GM12878 (cell line): ENCODE measurements at regions not wholly inside any gene's neighbourhood (a gene's known extent, or its start where the extent isn't known, plus 50 kb on each side); places are given as distances from the start of the nearest gene placed in this dataset.

Experiments
- ATAC-seq: fragments of 200-7000 bp; cut with Tn5 transposase; 3 replicates; pipeline ENCODE4 v1.9.1; 2020; ENCODE audit warnings: mild to moderate bottlenecking, moderate library complexity
- BruUV-seq: library from RNA; stranded (reverse); fragments of 400-500 nt; replicated peaks from 2 replicates; lab custom pipeline; 2021; lab: Mats Ljungman, UMichigan
- CTCF ChIA-PET: fragments of 300-600 bp; sonication (Branson Sonifier 250); formaldehyde crosslinking; extraction: SDS; loops from one replicate; lab custom pipeline; 2021; ENCODE audit warnings: inconsistent platforms; lab: Yijun Ruan, JAX
- POLR2A ChIA-PET: fragments of 350-600 bp; formaldehyde crosslinking; extraction: SDS; loops from one replicate; lab custom pipeline; 2021; ENCODE audit warnings: inconsistent platforms; lab: Charles Lee
- RAD21 ChIA-PET: fragments of 300-600 bp; sonication (Branson Sonifier 250); formaldehyde crosslinking; loops from one replicate; lab custom pipeline; 2023; ENCODE audit warnings: antibody characterized with exemption; ENCODE audit not compliant: unreplicated experiment; lab: Charles Lee
- SMC1A ChIA-PET: fragments of 300-600 bp; sonication (Branson Sonifier 250); formaldehyde crosslinking; loops from one replicate; lab custom pipeline; 2023; ENCODE audit not compliant: unreplicated experiment, uncharacterized antibody; lab: Charles Lee
- DNase-seq: peaks from one replicate; pipeline ENCODE4 v3.0.0-alpha.2; 2011; ENCODE audit warnings: low read depth, low spot score
- FAIRE-seq: peaks from 3 replicates; lab custom pipeline; 2011; peaks lifted over from hg19 to GRCh38; lab: Jason Lieb, UNC
- H2AFZ ChIP-seq: 2 replicates; pipeline ENCODE4 v1.6.0; 2011; ENCODE audit warnings: low read depth, low read length, control low read depth; ENCODE audit not compliant: control insufficient read depth
- H3K27ac ChIP-seq: 2 replicates; pipeline ENCODE4 v1.5.1; 2011; ENCODE audit warnings: control low read depth; ENCODE audit not compliant: control insufficient read depth, insufficient read depth
- H3K27me3 ChIP-seq, 2 experiments: replicated peaks in 1 of 2; 2 replicates each; pipeline versions ENCODE4 v1.6.0 to v1.6.1; 2011; ENCODE audit warnings: low read length in 1 of 2; ENCODE audit not compliant: control insufficient read depth in 2 of 2, insufficient read depth in 2 of 2
- H3K36me3 ChIP-seq, 2 experiments: 2 replicates each; pipeline ENCODE4 v1.5.1; 2011; ENCODE audit warnings: low read length in 1 of 2; ENCODE audit not compliant: control insufficient read depth in 2 of 2, insufficient read depth in 2 of 2
- H3K4me1 ChIP-seq: 2 replicates; pipeline ENCODE4 v1.6.1; 2011; ENCODE audit warnings: mild to moderate bottlenecking, low read length, moderate library complexity, mixed read lengths; ENCODE audit not compliant: control insufficient read depth, insufficient read depth
- H3K4me2 ChIP-seq: 2 replicates; pipeline ENCODE4 v1.6.0; 2011; ENCODE audit warnings: control low read depth; ENCODE audit not compliant: control insufficient read depth, insufficient read depth
- H3K4me3 ChIP-seq: fragments of 200-600 bp; sonication (generic); 2 replicates; pipeline ENCODE4 v1.5.1; 2016
- H3K79me2 ChIP-seq: 2 replicates; pipeline ENCODE4 v1.6.0; 2011; ENCODE audit warnings: low read length; ENCODE audit not compliant: control insufficient read depth, insufficient read depth
- H3K9ac ChIP-seq: 2 replicates; pipeline ENCODE4 v1.8.0; 2011; ENCODE audit warnings: low read length, control low read depth, mixed read lengths; ENCODE audit not compliant: control insufficient read depth, insufficient read depth
- H3K9me3 ChIP-seq: replicated peaks from 3 replicates; pipeline ENCODE4 v1.5.1; 2011; ENCODE audit warnings: mild to moderate bottlenecking, low read length; ENCODE audit not compliant: control insufficient read depth, insufficient read depth
- H4K20me1 ChIP-seq: 2 replicates; pipeline ENCODE4 v1.6.0; 2011; ENCODE audit not compliant: control insufficient read depth, insufficient read depth
- ATF7 ChIP-seq: fragments of 450-650 bp; IDR thresholded peaks from 2 replicates; pipeline ENCODE4 v1.6.1; 2016; ENCODE audit warnings: low read depth, mild to moderate bottlenecking
- EED ChIP-seq: sonication (generic); IDR thresholded peaks from 2 replicates; pipeline ENCODE4 v1.6.1; 2016; ENCODE audit warnings: antibody characterized with exemption, low read depth
- HSF1 ChIP-seq: fragments of 150-350 bp; IDR thresholded peaks from 2 replicates; pipeline ENCODE4 v1.6.1; 2014; ENCODE audit warnings: mild to moderate bottlenecking, low read depth, low read length
- NR2C1 ChIP-seq: fragments of 450-650 bp; IDR thresholded peaks from 2 replicates; pipeline ENCODE4 v1.6.1; 2017; ENCODE audit warnings: antibody characterized with exemption, mild to moderate bottlenecking, moderate library complexity
- RELB ChIP-seq: fragments of 450-650 bp; IDR thresholded peaks from 2 replicates; pipeline ENCODE4 v1.6.1; 2017; ENCODE audit warnings: low read depth, mild to moderate bottlenecking, moderate library complexity
- SP1 ChIP-seq: IDR thresholded peaks from one replicate; pipeline ENCODE4 v1.6.1; 2011; ENCODE audit warnings: low read depth, low read length
- SRF ChIP-seq, 2 experiments: IDR thresholded peaks; 2 replicates each; pipeline ENCODE4 v1.6.1; 2011; ENCODE audit warnings: low read depth in 2 of 2, low read length in 2 of 2, mild to moderate bottlenecking in 1 of 2, moderate library complexity in 1 of 2
- STAT1 ChIP-seq: fragments of 450-650 bp; conservative IDR thresholded peaks from 2 replicates; pipeline ENCODE4 v1.6.1; 2014; ENCODE audit warnings: antibody characterized with exemption, mild to moderate bottlenecking
- TARDBP ChIP-seq: IDR thresholded peaks from 2 replicates; pipeline ENCODE4 v1.6.1; 2016; ENCODE audit warnings: borderline replicate concordance
- WRNIP1 ChIP-seq: IDR thresholded peaks from 2 replicates; pipeline ENCODE4 v1.6.1; 2011; ENCODE audit warnings: low read depth, low read length, improper control_type of control experiment, borderline replicate concordance
- WGBS: methylation state at CpG from one replicate; pipeline ENCODE4 v1.1.6; 2016; ENCODE audit warnings: low lambda C conversion rate; ENCODE audit not compliant: insufficient replicate concordance, insufficient coverage; ENCODE audit errors: missing lambda C conversion rate; 5-methylcytosine and 5-hydroxymethylcytosine counted together
- in situ Hi-C: fragments of 300-500 bp; cut with MboI; formaldehyde crosslinking; loops from 9 replicates; pipeline ENCODE4 v1.14.3; 2018; ENCODE audit warnings: mixed read lengths
- intact Hi-C: fragments of 100-400 bp; cut with micrococcal nuclease; formaldehyde crosslinking; loops from one replicate; pipeline ENCODE4 v1.14.2; 2022; ENCODE audit not compliant: unreplicated experiment
- TF ChIP-seq, protein P1 (sequence below), 3 experiments: IDR thresholded peaks in 2 of 3; conservative IDR thresholded peaks in 1 of 3; 2 replicates each; pipeline ENCODE4 v1.5.1; 2011; ENCODE audit warnings: low read depth in 3 of 3, low read length in 3 of 3, mild to moderate bottlenecking in 3 of 3, control low read depth in 2 of 3, moderate library complexity in 2 of 3, inconsistent platforms in 1 of 3, mixed read lengths in 1 of 3; ENCODE audit not compliant: control insufficient read depth in 2 of 3, insufficient read depth in 1 of 3; ENCODE audit errors: extremely low read depth in 1 of 3
- TF ChIP-seq, protein P2 (sequence below): fragments of 450-650 bp; IDR thresholded peaks from 2 replicates; pipeline ENCODE4 v1.6.1; 2017; ENCODE audit warnings: antibody characterized with exemption, mild to moderate bottlenecking, moderate library complexity
- TF ChIP-seq, protein P3 (sequence below): IDR thresholded peaks from 2 replicates; pipeline ENCODE4 v1.6.1; 2011; ENCODE audit warnings: mild to moderate bottlenecking, low read depth, low read length, moderate library complexity; ENCODE audit not compliant: insufficient replicate concordance

GRCh38 chr10:30558411-30558810 is 71.1 kb downstream of the LYZL2 start:
- Histone ChIP-seq H3K79me2 (no peaks in the 10 kb centered on the region), H3K4me2 (no peak overlapping the region), H4K20me1 (no peaks in the 10 kb centered on the region), H3K4me1 (peaks cover 5% of the 10 kb centered on the region), H3K27ac (no peak overlapping the region), H3K9me3 (no peaks in the 10 kb centered on the region), H3K9ac (no peak overlapping the region), H3K27me3 (no peaks in the 10 kb centered on the region; a peak in 1 of 4 replicates), H3K4me3 (no peak overlapping the region), H2AFZ (no peak overlapping the region), H3K36me3 (no peaks in the 10 kb centered on the region)
- SMC1A ChIA-PET: no interaction called here
- no TSS peak for BruUV-seq
- no peak for TF ChIP-seq WRNIP1
- TF ChIP-seq STAT1: no peak
- TF ChIP-seq TARDBP: no peak
- TF ChIP-seq ATF7: no peak
- TF ChIP-seq SRF (IDR thresholded peaks at IDR 0.05; ENCODE audit: low read depth in 2 of 2, low read length in 2 of 2): no peak
- TF ChIP-seq, protein P1, sequence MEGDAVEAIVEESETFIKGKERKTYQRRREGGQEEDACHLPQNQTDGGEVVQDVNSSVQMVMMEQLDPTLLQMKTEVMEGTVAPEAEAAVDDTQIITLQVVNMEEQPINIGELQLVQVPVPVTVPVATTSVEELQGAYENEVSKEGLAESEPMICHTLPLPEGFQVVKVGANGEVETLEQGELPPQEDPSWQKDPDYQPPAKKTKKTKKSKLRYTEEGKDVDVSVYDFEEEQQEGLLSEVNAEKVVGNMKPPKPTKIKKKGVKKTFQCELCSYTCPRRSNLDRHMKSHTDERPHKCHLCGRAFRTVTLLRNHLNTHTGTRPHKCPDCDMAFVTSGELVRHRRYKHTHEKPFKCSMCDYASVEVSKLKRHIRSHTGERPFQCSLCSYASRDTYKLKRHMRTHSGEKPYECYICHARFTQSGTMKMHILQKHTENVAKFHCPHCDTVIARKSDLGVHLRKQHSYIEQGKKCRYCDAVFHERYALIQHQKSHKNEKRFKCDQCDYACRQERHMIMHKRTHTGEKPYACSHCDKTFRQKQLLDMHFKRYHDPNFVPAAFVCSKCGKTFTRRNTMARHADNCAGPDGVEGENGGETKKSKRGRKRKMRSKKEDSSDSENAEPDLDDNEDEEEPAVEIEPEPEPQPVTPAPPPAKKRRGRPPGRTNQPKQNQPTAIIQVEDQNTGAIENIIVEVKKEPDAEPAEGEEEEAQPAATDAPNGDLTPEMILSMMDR (IDR thresholded peaks at IDR 0.05 in 2 of 3, conservative IDR thresholded peaks at IDR 0.05 in 1 of 3; ENCODE audit: control insufficient read depth in 2 of 3, extremely low read depth in 1 of 3, insufficient read depth in 1 of 3, low read depth in 3 of 3, low read length in 3 of 3): no peak
- TF ChIP-seq, protein P2, sequence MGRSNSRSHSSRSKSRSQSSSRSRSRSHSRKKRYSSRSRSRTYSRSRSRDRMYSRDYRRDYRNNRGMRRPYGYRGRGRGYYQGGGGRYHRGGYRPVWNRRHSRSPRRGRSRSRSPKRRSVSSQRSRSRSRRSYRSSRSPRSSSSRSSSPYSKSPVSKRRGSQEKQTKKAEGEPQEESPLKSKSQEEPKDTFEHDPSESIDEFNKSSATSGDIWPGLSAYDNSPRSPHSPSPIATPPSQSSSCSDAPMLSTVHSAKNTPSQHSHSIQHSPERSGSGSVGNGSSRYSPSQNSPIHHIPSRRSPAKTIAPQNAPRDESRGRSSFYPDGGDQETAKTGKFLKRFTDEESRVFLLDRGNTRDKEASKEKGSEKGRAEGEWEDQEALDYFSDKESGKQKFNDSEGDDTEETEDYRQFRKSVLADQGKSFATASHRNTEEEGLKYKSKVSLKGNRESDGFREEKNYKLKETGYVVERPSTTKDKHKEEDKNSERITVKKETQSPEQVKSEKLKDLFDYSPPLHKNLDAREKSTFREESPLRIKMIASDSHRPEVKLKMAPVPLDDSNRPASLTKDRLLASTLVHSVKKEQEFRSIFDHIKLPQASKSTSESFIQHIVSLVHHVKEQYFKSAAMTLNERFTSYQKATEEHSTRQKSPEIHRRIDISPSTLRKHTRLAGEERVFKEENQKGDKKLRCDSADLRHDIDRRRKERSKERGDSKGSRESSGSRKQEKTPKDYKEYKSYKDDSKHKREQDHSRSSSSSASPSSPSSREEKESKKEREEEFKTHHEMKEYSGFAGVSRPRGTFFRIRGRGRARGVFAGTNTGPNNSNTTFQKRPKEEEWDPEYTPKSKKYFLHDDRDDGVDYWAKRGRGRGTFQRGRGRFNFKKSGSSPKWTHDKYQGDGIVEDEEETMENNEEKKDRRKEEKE: no peak
- no peak for TF ChIP-seq RELB
- no peak for TF ChIP-seq SP1
- TF ChIP-seq EED: no peak
- TF ChIP-seq NR2C1: no peak
- TF ChIP-seq HSF1: no peak
- TF ChIP-seq, protein P3, sequence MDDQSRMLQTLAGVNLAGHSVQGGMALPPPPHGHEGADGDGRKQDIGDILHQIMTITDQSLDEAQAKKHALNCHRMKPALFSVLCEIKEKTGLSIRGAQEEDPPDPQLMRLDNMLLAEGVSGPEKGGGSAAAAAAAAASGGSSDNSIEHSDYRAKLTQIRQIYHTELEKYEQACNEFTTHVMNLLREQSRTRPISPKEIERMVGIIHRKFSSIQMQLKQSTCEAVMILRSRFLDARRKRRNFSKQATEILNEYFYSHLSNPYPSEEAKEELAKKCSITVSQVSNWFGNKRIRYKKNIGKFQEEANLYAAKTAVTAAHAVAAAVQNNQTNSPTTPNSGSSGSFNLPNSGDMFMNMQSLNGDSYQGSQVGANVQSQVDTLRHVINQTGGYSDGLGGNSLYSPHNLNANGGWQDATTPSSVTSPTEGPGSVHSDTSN: no peak
- DNase-seq (no peak), ATAC-seq (no peak), FAIRE-seq (no peak)
- intact Hi-C loops: no loop called here
- in situ Hi-C loops: no loop called here
- POLR2A ChIA-PET: interaction anchor here (0.7 kb wide), 1 partner anchor 13 kb away, joined by 7 read pairs; no protein-coding TSS in a partner anchor
- CTCF ChIA-PET: interaction anchor here (0.6 to 0.9 kb wide), 2 partner anchors 33 to 286 kb away, joined by 3 read pairs; no protein-coding TSS in a partner anchor
- WGBS: 83% methylated on average over 13 of the region's 14 CpGs
- RAD21 ChIA-PET: no interaction called here
